Cardiac fibroblast (primary cell): ENCODE measurements at regions not wholly inside any gene's neighbourhood (a gene's known extent, or its start where the extent isn't known, plus 50 kb on each side); places are given as distances from the start of the nearest gene placed in this dataset.

Source experiments
- DNase-seq, 2 donors: peaks; one replicate each; pipeline versions ENCODE4 v3.0.0 to v3.0.0-alpha.2; 2010; ENCODE audit warnings: low read depth in 2 of 2
- H3K4me3 ChIP-seq, 2 donors: replicated peaks in 1 of 2; 1 replicate in 1 of 2; 2 replicates in 1 of 2; pipeline ENCODE4 v1.5.1; 2011; ENCODE audit warnings: low read depth in 2 of 2, low read length in 2 of 2, mild to moderate bottlenecking in 2 of 2, moderate library complexity in 1 of 2
- TF ChIP-seq, protein P1 (sequence below): IDR thresholded peaks from one replicate; pipeline ENCODE4 v1.5.1; 2011; ENCODE audit warnings: low read depth, mild to moderate bottlenecking, low read length, inconsistent platforms

- no peak for DNase-seq
- no peak overlapping the region for H3K4me3 ChIP-seq
- TF ChIP-seq, protein P1, sequence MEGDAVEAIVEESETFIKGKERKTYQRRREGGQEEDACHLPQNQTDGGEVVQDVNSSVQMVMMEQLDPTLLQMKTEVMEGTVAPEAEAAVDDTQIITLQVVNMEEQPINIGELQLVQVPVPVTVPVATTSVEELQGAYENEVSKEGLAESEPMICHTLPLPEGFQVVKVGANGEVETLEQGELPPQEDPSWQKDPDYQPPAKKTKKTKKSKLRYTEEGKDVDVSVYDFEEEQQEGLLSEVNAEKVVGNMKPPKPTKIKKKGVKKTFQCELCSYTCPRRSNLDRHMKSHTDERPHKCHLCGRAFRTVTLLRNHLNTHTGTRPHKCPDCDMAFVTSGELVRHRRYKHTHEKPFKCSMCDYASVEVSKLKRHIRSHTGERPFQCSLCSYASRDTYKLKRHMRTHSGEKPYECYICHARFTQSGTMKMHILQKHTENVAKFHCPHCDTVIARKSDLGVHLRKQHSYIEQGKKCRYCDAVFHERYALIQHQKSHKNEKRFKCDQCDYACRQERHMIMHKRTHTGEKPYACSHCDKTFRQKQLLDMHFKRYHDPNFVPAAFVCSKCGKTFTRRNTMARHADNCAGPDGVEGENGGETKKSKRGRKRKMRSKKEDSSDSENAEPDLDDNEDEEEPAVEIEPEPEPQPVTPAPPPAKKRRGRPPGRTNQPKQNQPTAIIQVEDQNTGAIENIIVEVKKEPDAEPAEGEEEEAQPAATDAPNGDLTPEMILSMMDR, result no peak
Observed at GRCh38 chr11:127559978-127560377, 559.4 kb upstream of the KIRREL3 start.

- TF ChIP-seq, protein P1, result no peak
- no peak for DNase-seq
- no peak overlapping the region for H3K4me3 ChIP-seq
Observed at GRCh38 chr11:127552446-127552845, 551.9 kb upstream of the KIRREL3 start.

GRCh38 chr11:127531167-127531566, 530.6 kb upstream of the KIRREL3 start:
- no peak for DNase-seq
- no peak overlapping the region for H3K4me3 ChIP-seq
- TF ChIP-seq, protein P1, result no peak

GRCh38 chr11:127528297-127528696, 527.7 kb upstream of the KIRREL3 start:
- DNase-seq, result no peak
- TF ChIP-seq, protein P1, result no peak
- no peak overlapping the region for H3K4me3 ChIP-seq

- TF ChIP-seq, protein P1, result no peak
- no peak for DNase-seq
- no peak overlapping the region for H3K4me3 ChIP-seq
Observed at GRCh38 chr11:127524618-127525017, 524.0 kb upstream of the KIRREL3 start.

GRCh38 chr11:127521413-127521812, 520.8 kb upstream of the KIRREL3 start:
- H3K4me3 ChIP-seq, result no peak overlapping the region
- TF ChIP-seq, protein P1, result no peak
- DNase-seq, result no peak

DNA sequence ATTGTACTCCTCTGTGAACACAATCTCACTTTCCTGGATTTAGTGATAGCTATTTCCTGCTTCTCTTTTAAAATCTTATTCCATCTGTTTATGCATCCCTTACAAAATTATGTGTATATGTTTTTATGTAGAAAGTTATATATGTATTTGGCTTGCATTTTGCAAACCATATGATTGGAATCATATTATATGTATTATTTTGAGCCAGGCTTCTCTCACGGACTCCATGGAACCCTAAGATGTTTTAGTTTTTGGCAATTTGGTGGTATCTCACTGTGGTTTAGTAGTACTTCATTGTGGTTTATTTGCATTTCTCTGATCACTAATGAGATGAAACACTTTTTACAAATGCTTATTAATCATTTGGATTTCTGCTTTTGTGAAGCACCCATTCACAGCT, 507.3 kb upstream of the KIRREL3 start:
- DNase-seq, result no peak
- H3K4me3 ChIP-seq, result no peak overlapping the region
- TF ChIP-seq, protein P1, result no peak
